WTC11 (cell line): ENCODE measurements at regions not wholly inside any gene's neighbourhood (a gene's known extent, or its start where the extent isn't known, plus 50 kb on each side); places are given as distances from the start of the nearest gene placed in this dataset.

Experiments used
- ATAC-seq: fragments of 200-7000 bp; cut with Tn5 transposase; 2 replicates; pipeline ENCODE4 v1.10.0; 2021; ENCODE audit warnings: mild to moderate bottlenecking, moderate library complexity
- CTCF ChIA-PET: fragments of 300-600 bp; sonication (Branson Sonifier 250); formaldehyde crosslinking; loops from one replicate; lab custom pipeline; 2021; ENCODE audit warnings: antibody characterized with exemption; lab: Charles Lee
- POLR2A ChIA-PET: fragments of 350-600 bp; sonication (Branson Sonifier 250); formaldehyde crosslinking; loops from one replicate; lab custom pipeline; 2021; ENCODE audit warnings: antibody characterized with exemption; lab: Charles Lee
- DNase-seq: peaks from one replicate; pipeline ENCODE4 v3.0.0; 2021; ENCODE audit warnings: low spot score
- H3K27ac Mint-ChIP-seq: 2 replicates; pipeline ENCODE4 v1.8.0; 2021; ENCODE audit warnings: mixed read lengths
- H3K27me3 Mint-ChIP-seq: 2 replicates; pipeline ENCODE4 v1.8.0; 2021; ENCODE audit warnings: low read depth, mild to moderate bottlenecking, moderate library complexity, mixed read lengths
- H3K36me3 Mint-ChIP-seq: 2 replicates; pipeline ENCODE4 v1.8.0; 2021; ENCODE audit warnings: mixed read lengths
- H3K4me1 Mint-ChIP-seq: 2 replicates; pipeline ENCODE4 v1.8.0; 2022; ENCODE audit warnings: mixed read lengths
- H3K4me3 Mint-ChIP-seq: 2 replicates; pipeline ENCODE4 v1.8.0; 2021; ENCODE audit warnings: mild to moderate bottlenecking, moderate library complexity, mixed read lengths
- H3K9me3 Mint-ChIP-seq: 2 replicates; pipeline ENCODE4 v1.8.0; 2021; ENCODE audit warnings: mixed read lengths
- CBFB ChIP-seq: sonication (generic); formaldehyde crosslinking; IDR thresholded peaks from 2 replicates; pipeline ENCODE4 v1.8.1; 2022; ENCODE audit warnings: mild to moderate bottlenecking, low read depth, missing genetic modification reagents
- CREB1 ChIP-seq: sonication (generic); formaldehyde crosslinking; IDR thresholded peaks from 2 replicates; pipeline ENCODE4 v1.8.0; 2023; ENCODE audit warnings: mild to moderate bottlenecking, missing genetic modification reagents
- ETV6 ChIP-seq: sonication (generic); formaldehyde crosslinking; IDR thresholded peaks from 2 replicates; pipeline ENCODE4 v1.8.1; 2022; ENCODE audit warnings: mild to moderate bottlenecking, missing genetic modification reagents
- GRHL2 ChIP-seq: fragments of 250-450 bp; sonication (Bioruptor Pico); IDR thresholded peaks from 2 replicates; pipeline ENCODE4 v1.8.0; 2022; ENCODE audit warnings: mild to moderate bottlenecking, moderate library complexity; ENCODE audit not compliant: insufficient replicate concordance, severe bottlenecking
- IRF2 ChIP-seq: sonication (generic); formaldehyde crosslinking; IDR thresholded peaks from 2 replicates; pipeline ENCODE4 v1.8.0; 2022; ENCODE audit warnings: low read depth, missing genetic modification reagents, borderline replicate concordance
- JAZF1 ChIP-seq: fragments of 250-450 bp; sonication (Bioruptor Pico); IDR thresholded peaks from 2 replicates; pipeline ENCODE4 v1.9.0; 2021; ENCODE audit warnings: moderate library complexity, mild to moderate bottlenecking, inconsistent platforms
- MXD4 ChIP-seq: fragments of 250-450 bp; sonication (Bioruptor Pico); IDR thresholded peaks from 2 replicates; pipeline ENCODE4 v1.8.0; 2021; ENCODE audit warnings: mild to moderate bottlenecking, moderate library complexity, borderline replicate concordance
- NFE2L1 ChIP-seq: sonication (generic); formaldehyde crosslinking; IDR thresholded peaks from 2 replicates; pipeline ENCODE4 v1.8.1; 2023; ENCODE audit warnings: missing genetic modification reagents
- NR3C1 ChIP-seq: sonication (generic); formaldehyde crosslinking; conservative IDR thresholded peaks from 2 replicates; pipeline ENCODE4 v1.8.1; 2023; ENCODE audit warnings: low read depth, mild to moderate bottlenecking, missing genetic modification reagents
- OVOL2 ChIP-seq: fragments of 250-450 bp; sonication (Bioruptor Pico); IDR thresholded peaks from 2 replicates; pipeline ENCODE4 v1.9.0; 2021; ENCODE audit warnings: mild to moderate bottlenecking, borderline replicate concordance
- PRRX2 ChIP-seq: fragments of 250-450 bp; sonication (Bioruptor Pico); IDR thresholded peaks from 2 replicates; pipeline ENCODE4 v1.8.0; 2021; ENCODE audit warnings: mild to moderate bottlenecking
- RORB ChIP-seq: fragments of 250-450 bp; sonication (Bioruptor Pico); IDR thresholded peaks from 2 replicates; pipeline ENCODE4 v1.9.0; 2021; ENCODE audit warnings: mild to moderate bottlenecking
- TP53 ChIP-seq: sonication (generic); formaldehyde crosslinking; IDR thresholded peaks from 2 replicates; pipeline ENCODE4 v1.8.1; 2023; ENCODE audit warnings: mild to moderate bottlenecking, missing genetic modification reagents
- ZBTB21 ChIP-seq: sonication (generic); formaldehyde crosslinking; IDR thresholded peaks from 2 replicates; pipeline ENCODE4 v1.8.1; 2023; ENCODE audit warnings: mild to moderate bottlenecking, missing genetic modification reagents, borderline replicate concordance
- ZNF121 ChIP-seq: sonication (generic); formaldehyde crosslinking; IDR thresholded peaks from 2 replicates; pipeline ENCODE4 v1.8.0; 2023; ENCODE audit warnings: missing genetic modification reagents
- ZNF138 ChIP-seq: sonication (generic); formaldehyde crosslinking; conservative IDR thresholded peaks from 2 replicates; pipeline ENCODE4 v1.8.1; 2022; ENCODE audit warnings: mild to moderate bottlenecking, moderate library complexity, missing genetic modification reagents
- ZNF396 ChIP-seq: fragments of 250-450 bp; sonication (Bioruptor Pico); IDR thresholded peaks from 2 replicates; pipeline ENCODE4 v1.8.0; 2021; ENCODE audit warnings: mild to moderate bottlenecking, moderate library complexity, borderline replicate concordance
- TF ChIP-seq, protein P1 (sequence below): sonication (generic); formaldehyde crosslinking; IDR thresholded peaks from 2 replicates; pipeline ENCODE4 v1.8.0; 2022; ENCODE audit warnings: mild to moderate bottlenecking, missing genetic modification reagents
- TF ChIP-seq, protein P2 (sequence below): sonication (generic); formaldehyde crosslinking; conservative IDR thresholded peaks from 2 replicates; pipeline ENCODE4 v1.8.1; 2023; ENCODE audit warnings: mild to moderate bottlenecking, low read depth, missing genetic modification reagents, moderate library complexity
- TF ChIP-seq, protein P3 (sequence below): sonication (generic); formaldehyde crosslinking; IDR thresholded peaks from 2 replicates; pipeline ENCODE4 v1.8.1; 2022; ENCODE audit warnings: low read depth, mild to moderate bottlenecking, moderate library complexity, missing genetic modification reagents, borderline replicate concordance
- TF ChIP-seq, protein P4 (sequence below): sonication (generic); formaldehyde crosslinking; IDR thresholded peaks from 2 replicates; pipeline ENCODE4 v1.8.1; 2023; ENCODE audit warnings: mild to moderate bottlenecking, moderate library complexity, missing genetic modification reagents
- TF ChIP-seq, protein P5 (sequence below): fragments of 250-450 bp; sonication (Bioruptor Pico); IDR thresholded peaks from 2 replicates; pipeline ENCODE4 v1.9.0; 2021; ENCODE audit warnings: mild to moderate bottlenecking

DNA sequence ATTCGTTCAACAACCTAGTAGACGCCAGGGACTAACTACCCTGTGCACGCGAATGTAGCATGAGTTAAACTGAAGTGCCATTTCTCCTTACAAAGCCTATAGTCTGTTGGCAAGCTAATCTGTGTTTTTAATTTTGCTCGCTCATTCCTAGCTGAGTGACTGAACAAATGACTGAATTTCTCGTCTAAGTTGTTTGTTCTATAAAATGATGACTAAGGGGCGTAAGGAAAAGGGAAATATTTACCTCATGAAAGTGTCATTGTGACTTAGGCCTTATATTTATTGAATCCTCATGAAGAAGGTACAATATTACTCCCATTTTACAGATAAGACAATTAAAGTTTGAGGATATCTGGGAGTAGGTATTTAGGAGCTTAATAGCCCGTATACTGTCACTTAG is 818.3 kb upstream of the ALCAM start:
- Mint-ChIP-seq H3K27ac (no peak overlapping the region), H3K9me3 (no peaks in the 10 kb centered on the region), H3K4me3 (no peak overlapping the region), H3K27me3 (peaks cover 57% of the 10 kb centered on the region), H3K4me1 (peaks cover 79% of the 10 kb centered on the region), H3K36me3 (no peaks in the 10 kb centered on the region)
- DNase-seq = no peak
- ChIA-PET CTCF (interaction anchor here (0.9 to 1.3 kb wide), 2 partner anchors 29 to 819 kb away, joined by 3 read pairs; partner anchors contain the start of gene ALCAM), POLR2A (no interaction called here)
- ATAC-seq = no peak
- TF ChIP-seq OVOL2 (CRISPR knock-in tag) = no peak
- TF ChIP-seq PRRX2 = no peak
- no peak for TF ChIP-seq CBFB (CRISPR knock-in tag)
- TF ChIP-seq, protein P1, sequence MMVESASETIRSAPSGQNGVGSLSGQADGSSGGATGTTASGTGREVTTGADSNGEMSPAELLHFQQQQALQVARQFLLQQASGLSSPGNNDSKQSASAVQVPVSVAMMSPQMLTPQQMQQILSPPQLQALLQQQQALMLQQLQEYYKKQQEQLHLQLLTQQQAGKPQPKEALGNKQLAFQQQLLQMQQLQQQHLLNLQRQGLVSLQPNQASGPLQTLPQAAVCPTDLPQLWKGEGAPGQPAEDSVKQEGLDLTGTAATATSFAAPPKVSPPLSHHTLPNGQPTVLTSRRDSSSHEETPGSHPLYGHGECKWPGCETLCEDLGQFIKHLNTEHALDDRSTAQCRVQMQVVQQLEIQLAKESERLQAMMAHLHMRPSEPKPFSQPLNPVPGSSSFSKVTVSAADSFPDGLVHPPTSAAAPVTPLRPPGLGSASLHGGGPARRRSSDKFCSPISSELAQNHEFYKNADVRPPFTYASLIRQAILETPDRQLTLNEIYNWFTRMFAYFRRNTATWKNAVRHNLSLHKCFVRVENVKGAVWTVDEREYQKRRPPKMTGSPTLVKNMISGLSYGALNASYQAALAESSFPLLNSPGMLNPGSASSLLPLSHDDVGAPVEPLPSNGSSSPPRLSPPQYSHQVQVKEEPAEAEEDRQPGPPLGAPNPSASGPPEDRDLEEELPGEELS (CRISPR knock-in tag) = no peak
- no peak for TF ChIP-seq NFE2L1 (CRISPR knock-in tag)
- TF ChIP-seq RORB (CRISPR knock-in tag) = no peak
- TF ChIP-seq, protein P2, sequence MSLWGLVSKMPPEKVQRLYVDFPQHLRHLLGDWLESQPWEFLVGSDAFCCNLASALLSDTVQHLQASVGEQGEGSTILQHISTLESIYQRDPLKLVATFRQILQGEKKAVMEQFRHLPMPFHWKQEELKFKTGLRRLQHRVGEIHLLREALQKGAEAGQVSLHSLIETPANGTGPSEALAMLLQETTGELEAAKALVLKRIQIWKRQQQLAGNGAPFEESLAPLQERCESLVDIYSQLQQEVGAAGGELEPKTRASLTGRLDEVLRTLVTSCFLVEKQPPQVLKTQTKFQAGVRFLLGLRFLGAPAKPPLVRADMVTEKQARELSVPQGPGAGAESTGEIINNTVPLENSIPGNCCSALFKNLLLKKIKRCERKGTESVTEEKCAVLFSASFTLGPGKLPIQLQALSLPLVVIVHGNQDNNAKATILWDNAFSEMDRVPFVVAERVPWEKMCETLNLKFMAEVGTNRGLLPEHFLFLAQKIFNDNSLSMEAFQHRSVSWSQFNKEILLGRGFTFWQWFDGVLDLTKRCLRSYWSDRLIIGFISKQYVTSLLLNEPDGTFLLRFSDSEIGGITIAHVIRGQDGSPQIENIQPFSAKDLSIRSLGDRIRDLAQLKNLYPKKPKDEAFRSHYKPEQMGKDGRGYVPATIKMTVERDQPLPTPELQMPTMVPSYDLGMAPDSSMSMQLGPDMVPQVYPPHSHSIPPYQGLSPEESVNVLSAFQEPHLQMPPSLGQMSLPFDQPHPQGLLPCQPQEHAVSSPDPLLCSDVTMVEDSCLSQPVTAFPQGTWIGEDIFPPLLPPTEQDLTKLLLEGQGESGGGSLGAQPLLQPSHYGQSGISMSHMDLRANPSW = no peak
- TF ChIP-seq, protein P3, sequence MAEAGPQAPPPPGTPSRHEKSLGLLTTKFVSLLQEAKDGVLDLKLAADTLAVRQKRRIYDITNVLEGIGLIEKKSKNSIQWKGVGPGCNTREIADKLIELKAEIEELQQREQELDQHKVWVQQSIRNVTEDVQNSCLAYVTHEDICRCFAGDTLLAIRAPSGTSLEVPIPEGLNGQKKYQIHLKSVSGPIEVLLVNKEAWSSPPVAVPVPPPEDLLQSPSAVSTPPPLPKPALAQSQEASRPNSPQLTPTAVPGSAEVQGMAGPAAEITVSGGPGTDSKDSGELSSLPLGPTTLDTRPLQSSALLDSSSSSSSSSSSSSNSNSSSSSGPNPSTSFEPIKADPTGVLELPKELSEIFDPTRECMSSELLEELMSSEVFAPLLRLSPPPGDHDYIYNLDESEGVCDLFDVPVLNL (CRISPR knock-in tag) = no peak
- no peak for TF ChIP-seq TP53 (CRISPR knock-in tag)
- no peak for TF ChIP-seq NR3C1

DNA sequence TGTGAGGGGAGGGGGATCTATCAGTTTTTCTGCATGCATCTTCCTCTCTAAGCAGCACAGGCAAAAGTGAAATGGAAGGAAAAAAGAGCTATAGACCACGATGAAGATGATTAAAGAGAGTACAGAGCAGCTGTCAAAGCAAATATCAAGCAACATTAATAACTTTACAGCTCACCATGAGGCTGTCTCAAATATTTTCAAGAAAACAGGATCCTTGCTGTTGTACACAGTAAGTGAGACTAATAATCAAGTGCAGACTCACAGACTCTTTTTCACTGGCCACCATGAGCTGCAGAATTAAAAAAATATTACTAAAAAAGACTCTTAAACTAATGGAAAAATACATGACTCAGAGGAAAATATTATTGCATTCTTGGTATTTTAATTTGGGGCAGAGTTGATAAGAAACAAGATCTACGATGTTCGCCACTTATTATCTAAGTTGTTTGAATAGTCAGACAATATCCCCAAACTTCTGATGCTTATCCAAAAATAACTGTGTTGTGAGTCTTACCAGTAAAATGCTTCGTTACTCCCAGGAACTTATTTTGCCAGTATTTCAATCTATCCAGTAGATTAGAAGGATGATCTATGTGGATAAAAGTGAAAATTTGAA is 817.5 kb upstream of the ALCAM start:
- Mint-ChIP-seq H3K4me1 (peaks cover 73% of the 10 kb centered on the region), H3K27ac (no peak overlapping the region), H3K36me3 (no peaks in the 10 kb centered on the region)
- ATAC-seq = no peak
- no peak for DNase-seq
- ChIA-PET POLR2A (no interaction called here), CTCF (interaction anchor here (0.9 to 1.3 kb wide), 3 partner anchors 29 to 818 kb away, joined by 3 read pairs; partner anchors contain the start of gene ALCAM)
- TF ChIP-seq IRF2 (CRISPR knock-in tag) = no peak
- TF ChIP-seq MXD4 (CRISPR knock-in tag) = no peak
- TF ChIP-seq, protein P4, sequence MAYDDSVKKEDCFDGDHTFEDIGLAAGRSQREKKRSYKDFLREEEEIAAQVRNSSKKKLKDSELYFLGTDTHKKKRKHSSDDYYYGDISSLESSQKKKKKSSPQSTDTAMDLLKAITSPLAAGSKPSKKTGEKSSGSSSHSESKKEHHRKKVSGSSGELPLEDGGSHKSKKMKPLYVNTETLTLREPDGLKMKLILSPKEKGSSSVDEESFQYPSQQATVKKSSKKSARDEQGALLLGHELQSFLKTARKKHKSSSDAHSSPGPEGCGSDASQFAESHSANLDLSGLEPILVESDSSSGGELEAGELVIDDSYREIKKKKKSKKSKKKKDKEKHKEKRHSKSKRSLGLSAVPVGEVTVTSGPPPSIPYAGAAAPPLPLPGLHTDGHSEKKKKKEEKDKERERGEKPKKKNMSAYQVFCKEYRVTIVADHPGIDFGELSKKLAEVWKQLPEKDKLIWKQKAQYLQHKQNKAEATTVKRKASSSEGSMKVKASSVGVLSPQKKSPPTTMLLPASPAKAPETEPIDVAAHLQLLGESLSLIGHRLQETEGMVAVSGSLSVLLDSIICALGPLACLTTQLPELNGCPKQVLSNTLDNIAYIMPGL (CRISPR knock-in tag) = no peak
- no peak for TF ChIP-seq RORB (CRISPR knock-in tag)
- TF ChIP-seq OVOL2 (CRISPR knock-in tag) = no peak
- no peak for TF ChIP-seq CREB1 (CRISPR knock-in tag)
- no peak for TF ChIP-seq ZNF121 (CRISPR knock-in tag)
- no peak for TF ChIP-seq ZBTB21 (CRISPR knock-in tag)
- TF ChIP-seq, protein P5, sequence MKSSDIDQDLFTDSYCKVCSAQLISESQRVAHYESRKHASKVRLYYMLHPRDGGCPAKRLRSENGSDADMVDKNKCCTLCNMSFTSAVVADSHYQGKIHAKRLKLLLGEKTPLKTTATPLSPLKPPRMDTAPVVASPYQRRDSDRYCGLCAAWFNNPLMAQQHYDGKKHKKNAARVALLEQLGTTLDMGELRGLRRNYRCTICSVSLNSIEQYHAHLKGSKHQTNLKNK (CRISPR knock-in tag) = no peak
- TF ChIP-seq ZNF138 (CRISPR knock-in tag) = no peak
- no peak for TF ChIP-seq ZNF396
- TF ChIP-seq GRHL2 = no peak
- TF ChIP-seq JAZF1 (CRISPR knock-in tag) = no peak
- TF ChIP-seq ETV6 (CRISPR knock-in tag) = no peak
- TF ChIP-seq, all 79 proteins: peak for 0
- Mint-ChIP-seq H3K9me3 (peaks cover 2% of the 10 kb centered on the region; the same call in 1 of the 2 replicates), H3K27me3 (peaks cover 53% of the 10 kb centered on the region), H3K4me3 (no peak overlapping the region)
